ACC112 (cell line): ENCODE measurements at regions not wholly inside any gene's neighbourhood (a gene's known extent, or its start where the extent isn't known, plus 50 kb on each side); places are given as distances from the start of the nearest gene placed in this dataset.
"Not testable (repeated sequence)": the region's sequence is repeated elsewhere in the genome, so short reads cannot be mapped to it uniquely, and the experiment has no call there.

Experiments used
- H2AFZ ChIP-seq: fragments of 200-600 bp; sonication (generic); one replicate; pipeline ENCODE4 v1.6.0; 2017; ENCODE audit warnings: antibody characterized with exemption, low read length; ENCODE audit not compliant: unreplicated experiment
- H3K27ac ChIP-seq: fragments of 200-600 bp; sonication (generic); 2 replicates; pipeline ENCODE4 v1.5.1; 2014; ENCODE audit warnings: low read depth, mild to moderate bottlenecking, antibody characterized with exemption, low read length, moderate library complexity
- H3K27me3 ChIP-seq: fragments of 200-600 bp; sonication (generic); 2 replicates; pipeline ENCODE4 v1.6.1; 2014; ENCODE audit warnings: mild to moderate bottlenecking, antibody characterized with exemption, low read length, moderate library complexity, mixed read lengths; ENCODE audit not compliant: insufficient read depth
- H3K36me3 ChIP-seq: fragments of 200-600 bp; sonication (generic); 2 replicates; pipeline ENCODE4 v1.6.1; 2016; ENCODE audit warnings: mild to moderate bottlenecking, antibody characterized with exemption, low read length, moderate library complexity, mixed read lengths; ENCODE audit not compliant: insufficient read depth
- H3K4me1 ChIP-seq: fragments of 200-600 bp; sonication (generic); one replicate; pipeline ENCODE4 v1.6.1; 2016; ENCODE audit warnings: low read length, mixed read lengths; ENCODE audit not compliant: insufficient read depth, unreplicated experiment, control insufficient read depth
- H3K4me3 ChIP-seq: fragments of 200-600 bp; sonication (generic); 2 replicates; pipeline ENCODE4 v1.5.1; 2014; ENCODE audit warnings: mild to moderate bottlenecking, low read depth, low read length
- H3K79me2 ChIP-seq: fragments of 200-600 bp; sonication (generic); one replicate; pipeline ENCODE4 v1.6.0; 2016; ENCODE audit warnings: low read length; ENCODE audit not compliant: control insufficient read depth, unreplicated experiment, insufficient read depth

- H2AFZ ChIP-seq, result no peak overlapping the region
- no peak overlapping the region for H3K4me3 ChIP-seq
- no peaks in the 10 kb centered on the region for H3K79me2 ChIP-seq
- H3K27ac ChIP-seq, result no peak overlapping the region
- H3K36me3 ChIP-seq, result no peaks in the 10 kb centered on the region
- no peaks in the 10 kb centered on the region for H3K27me3 ChIP-seq
- H3K4me1 ChIP-seq, result peaks cover 50% of the 10 kb centered on the region
Observed at GRCh38 chr12:92061061-92061460, 84.6 kb downstream of the BTG1 start.

GRCh38 chr12:92059960-92060359, 85.7 kb downstream of the BTG1 start:
- no peaks in the 10 kb centered on the region for H3K27me3 ChIP-seq
- H3K36me3 ChIP-seq, result no peaks in the 10 kb centered on the region
- H3K4me1 ChIP-seq, result peaks cover 39% of the 10 kb centered on the region
- no peak overlapping the region for H2AFZ ChIP-seq
- no peaks in the 10 kb centered on the region for H3K79me2 ChIP-seq
- no peak overlapping the region for H3K4me3 ChIP-seq
- H3K27ac ChIP-seq, result peak overlapping the region; percentile 67

DNA sequence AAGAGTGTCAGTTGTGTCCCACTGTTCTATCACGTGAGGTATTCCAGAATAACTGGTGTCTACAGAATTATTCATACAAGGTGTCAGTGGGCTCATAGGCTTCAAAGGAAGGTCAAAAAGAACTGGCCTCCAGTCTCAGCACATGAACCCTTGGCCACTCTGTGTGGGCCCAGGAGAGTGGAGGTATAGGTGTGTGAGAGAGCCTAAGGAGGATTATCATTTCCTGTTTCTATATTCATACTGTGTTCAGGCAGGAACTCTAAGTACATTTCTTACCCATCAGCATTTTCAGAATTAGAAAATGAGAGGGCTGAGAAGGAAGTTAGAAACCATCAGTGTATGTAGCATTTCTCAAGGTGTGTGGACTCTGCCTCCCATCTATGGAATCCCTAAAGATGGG, 87.0 kb downstream of the BTG1 start:
- Histone ChIP-seq H3K79me2 (no peaks in the 10 kb centered on the region), H2AFZ (no peak overlapping the region), H3K36me3 (no peaks in the 10 kb centered on the region), H3K27me3 (no peaks in the 10 kb centered on the region), H3K27ac (no peak overlapping the region), H3K4me3 (no peak overlapping the region), H3K4me1 (peaks cover 28% of the 10 kb centered on the region)

DNA sequence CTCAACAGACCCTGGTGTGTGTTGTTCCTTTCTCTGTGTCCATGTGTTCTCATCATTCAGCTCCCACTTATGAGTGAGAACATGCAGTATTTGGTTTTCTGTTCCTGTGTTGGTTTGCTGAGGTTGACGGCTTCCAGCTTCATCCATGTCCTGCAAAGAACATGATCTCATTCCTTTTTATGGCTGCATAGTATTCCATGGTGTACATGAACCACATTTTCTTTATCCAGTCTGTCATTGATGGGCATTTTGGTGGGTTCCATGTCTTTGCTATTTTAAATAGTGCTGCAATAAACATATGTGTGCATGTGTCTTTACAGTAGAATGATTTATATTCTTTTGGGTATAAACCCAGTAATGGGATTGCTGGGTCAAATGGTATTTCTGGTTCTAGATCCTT, 88.9 kb downstream of the BTG1 start:
- not testable (repeated sequence) for H2AFZ ChIP-seq, H3K36me3 ChIP-seq, H3K27ac ChIP-seq, H3K4me3 ChIP-seq, H3K79me2 ChIP-seq, H3K27me3 ChIP-seq
- peaks cover 18% of the 10 kb centered on the region for H3K4me1 ChIP-seq

- Histone ChIP-seq H3K27me3 (no peaks in the 10 kb centered on the region), H3K36me3 (no peaks in the 10 kb centered on the region), H2AFZ (no peak overlapping the region), H3K4me3 (no peak overlapping the region), H3K4me1 (peaks cover 18% of the 10 kb centered on the region), H3K79me2 (no peaks in the 10 kb centered on the region), H3K27ac (no peak overlapping the region)
Observed at GRCh38 chr12:92056290-92056689, 89.4 kb downstream of the BTG1 start.

DNA sequence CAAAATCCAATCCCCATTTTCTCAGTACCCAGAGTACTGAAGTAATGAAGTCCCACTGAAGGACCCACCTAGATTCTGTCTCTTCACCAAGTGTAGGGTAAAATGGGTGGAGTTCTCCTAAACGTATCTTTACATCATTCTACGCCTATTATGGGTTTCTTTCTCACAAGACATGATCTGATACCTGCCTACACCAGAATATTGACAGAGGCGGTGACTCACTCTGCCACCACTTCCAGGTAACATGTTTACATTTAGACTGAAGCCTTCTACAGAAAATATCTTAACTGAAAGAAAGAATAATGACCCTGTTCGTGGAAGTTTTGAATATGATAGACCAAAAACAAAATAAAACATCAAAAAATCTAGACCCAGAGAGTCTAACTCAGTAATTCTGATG, 89.8 kb downstream of the BTG1 start:
- H3K79me2 ChIP-seq, result no peaks in the 10 kb centered on the region
- H3K4me3 ChIP-seq, result no peak overlapping the region
- no peaks in the 10 kb centered on the region for H3K36me3 ChIP-seq
- no peak overlapping the region for H3K27ac ChIP-seq
- no peaks in the 10 kb centered on the region for H3K27me3 ChIP-seq
- no peak overlapping the region for H2AFZ ChIP-seq
- H3K4me1 ChIP-seq, result peaks cover 13% of the 10 kb centered on the region

DNA sequence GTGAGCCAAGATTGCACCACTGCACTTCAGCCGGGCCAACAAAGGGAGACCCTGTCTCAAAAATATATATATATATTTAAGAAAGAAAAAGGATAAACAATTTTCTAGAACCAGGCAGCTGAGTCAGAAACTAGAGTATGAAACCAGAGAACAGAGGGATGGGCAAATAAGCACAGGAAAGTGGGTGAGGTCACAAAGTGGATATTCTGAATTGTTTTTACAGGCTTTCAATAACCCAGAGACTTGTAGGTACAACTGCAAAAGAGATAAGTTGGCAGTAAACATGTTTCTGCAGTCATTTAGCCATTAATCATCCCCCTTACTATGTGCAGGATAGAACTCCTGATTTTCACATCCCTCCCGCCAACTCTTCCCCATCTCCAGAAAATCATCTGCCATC, 94.2 kb downstream of the BTG1 start:
- Histone ChIP-seq H3K27ac (no peak overlapping the region), H3K79me2 (no peaks in the 10 kb centered on the region), H2AFZ (no peak overlapping the region), H3K27me3 (no peaks in the 10 kb centered on the region), H3K4me1 (no peaks in the 10 kb centered on the region), H3K36me3 (no peaks in the 10 kb centered on the region), H3K4me3 (no peak overlapping the region)

GRCh38 chr12:92049403-92049802, 96.2 kb downstream of the BTG1 start:
- H3K4me1 ChIP-seq, result peaks cover 2% of the 10 kb centered on the region
- no peaks in the 10 kb centered on the region for H3K36me3 ChIP-seq
- H2AFZ ChIP-seq, result no peak overlapping the region
- H3K79me2 ChIP-seq, result no peaks in the 10 kb centered on the region
- H3K4me3 ChIP-seq, result no peak overlapping the region
- H3K27ac ChIP-seq, result no peak overlapping the region
- H3K27me3 ChIP-seq, result no peaks in the 10 kb centered on the region

DNA sequence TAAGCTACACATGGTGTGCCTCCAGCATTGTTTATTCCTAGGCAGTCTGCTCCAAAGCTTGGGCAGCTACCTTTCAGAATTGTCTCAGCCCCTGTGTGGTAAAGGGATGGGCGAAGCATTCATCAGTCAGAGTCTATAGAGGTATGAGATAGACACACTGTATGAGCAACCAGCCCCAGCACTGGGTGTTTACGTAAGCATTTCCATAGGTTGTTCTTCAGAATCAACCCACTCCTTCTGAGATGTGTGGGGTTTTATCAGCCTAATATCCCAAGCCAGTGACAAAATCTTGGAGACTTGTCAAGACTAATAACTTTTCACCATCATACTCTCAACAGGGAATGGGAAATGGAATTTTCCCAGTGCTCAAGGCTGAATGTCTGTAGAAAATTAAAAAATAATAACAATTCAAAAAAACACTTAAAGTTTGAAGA, 98.2 kb downstream of the BTG1 start:
- H3K27me3 ChIP-seq, result no peaks in the 10 kb centered on the region
- H3K4me3 ChIP-seq, result no peak overlapping the region
- peaks cover 5% of the 10 kb centered on the region for H3K4me1 ChIP-seq
- no peak overlapping the region for H3K27ac ChIP-seq
- no peaks in the 10 kb centered on the region for H3K79me2 ChIP-seq
- H2AFZ ChIP-seq, result no peak overlapping the region
- H3K36me3 ChIP-seq, result no peaks in the 10 kb centered on the region

GRCh38 chr12:92046557-92047392, 98.9 kb downstream of the BTG1 start:
- Histone ChIP-seq H3K4me1 (peaks cover 11% of the 10 kb centered on the region), H3K36me3 (no peaks in the 10 kb centered on the region), H3K4me3 (no peak overlapping the region), H3K27ac (no peak overlapping the region), H3K79me2 (no peaks in the 10 kb centered on the region), H2AFZ (no peak overlapping the region), H3K27me3 (no peaks in the 10 kb centered on the region)

DNA sequence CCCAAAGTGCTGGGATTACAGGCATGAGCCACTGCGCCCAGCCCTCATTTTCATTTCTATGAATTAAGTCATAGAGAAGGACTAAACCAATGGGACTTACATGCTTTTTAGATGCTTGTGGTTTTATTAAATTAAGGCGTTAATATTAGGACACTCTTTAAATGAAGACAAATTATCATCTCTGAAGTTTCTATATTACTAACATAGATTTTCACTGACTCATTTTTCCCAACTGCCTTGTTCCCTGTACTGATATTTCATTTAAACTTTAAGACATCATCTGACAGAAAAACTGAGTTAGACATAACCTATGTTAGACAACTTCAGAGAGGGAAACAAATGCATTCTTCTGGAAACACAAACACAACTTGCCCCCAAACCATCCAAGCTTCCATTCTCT, 99.8 kb downstream of the BTG1 start:
- no peak overlapping the region for H3K27ac ChIP-seq
- no peaks in the 10 kb centered on the region for H3K79me2 ChIP-seq
- H3K4me3 ChIP-seq, result no peak overlapping the region
- no peak overlapping the region for H2AFZ ChIP-seq
- peaks cover 14% of the 10 kb centered on the region for H3K4me1 ChIP-seq
- H3K36me3 ChIP-seq, result no peaks in the 10 kb centered on the region
- no peaks in the 10 kb centered on the region for H3K27me3 ChIP-seq
